Epidermal melanocyte (primary cell): ENCODE measurements at regions not wholly inside any gene's neighbourhood (a gene's known extent, or its start where the extent isn't known, plus 50 kb on each side); places are given as distances from the start of the nearest gene placed in this dataset.

ENCODE experiments used
- DNase-seq: peaks from one replicate; pipeline ENCODE4 v3.0.0; 2011; ENCODE audit warnings: low spot score; ENCODE audit not compliant: insufficient read length

GRCh38 chr18:30544141-30544540, 498.4 kb downstream of the DSC3 start:
- no peak for DNase-seq

- no peak for DNase-seq
Observed at GRCh38 chr18:30533716-30534115, 508.8 kb downstream of the DSC3 start.

DNA sequence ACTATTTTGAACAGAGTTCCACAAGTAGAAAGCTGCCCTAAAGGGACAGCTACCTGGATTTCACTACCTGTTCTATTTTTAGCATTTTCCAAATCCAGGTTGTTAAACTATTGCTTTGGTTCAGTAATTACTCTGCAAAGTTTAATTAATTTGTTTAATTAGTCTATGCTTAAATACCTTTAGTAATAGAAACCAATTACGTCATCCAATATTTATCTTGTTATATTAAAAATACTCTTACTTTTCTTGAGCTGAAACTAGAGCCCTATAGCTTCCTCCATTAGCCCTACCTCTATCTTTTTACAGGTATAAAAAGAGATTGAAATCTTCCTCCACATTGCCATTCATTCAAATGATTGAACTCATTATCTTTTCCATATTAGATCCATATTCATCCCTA, 514.6 kb downstream of the DSC3 start:
- no peak for DNase-seq

- peak; percentile 15 for DNase-seq
Observed at GRCh38 chr18:30527226-30527625, 515.3 kb downstream of the DSC3 start.

- no peak for DNase-seq
Observed at GRCh38 chr18:30522288-30522929, 520.1 kb downstream of the DSC3 start.

DNA sequence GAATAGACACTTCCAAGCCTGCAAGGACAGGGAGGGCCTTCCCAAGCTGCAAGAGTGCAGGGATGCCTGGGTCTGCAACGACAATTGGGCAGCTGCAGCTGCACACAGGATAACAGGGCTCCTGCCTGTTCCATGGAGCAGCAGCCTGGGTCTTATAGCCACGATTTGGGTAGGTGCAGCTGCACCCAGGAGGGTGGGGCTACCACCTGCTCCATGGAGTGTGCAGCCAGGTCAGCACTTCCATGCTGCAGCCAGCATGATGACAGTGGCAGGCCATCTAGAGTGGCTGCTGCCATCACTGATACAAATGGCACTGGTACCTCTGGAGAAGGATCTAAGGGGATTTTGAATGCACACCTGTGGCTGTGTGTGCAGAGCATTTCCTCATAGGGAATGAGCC, 528.5 kb downstream of the DSC3 start:
- no peak for DNase-seq

DNA sequence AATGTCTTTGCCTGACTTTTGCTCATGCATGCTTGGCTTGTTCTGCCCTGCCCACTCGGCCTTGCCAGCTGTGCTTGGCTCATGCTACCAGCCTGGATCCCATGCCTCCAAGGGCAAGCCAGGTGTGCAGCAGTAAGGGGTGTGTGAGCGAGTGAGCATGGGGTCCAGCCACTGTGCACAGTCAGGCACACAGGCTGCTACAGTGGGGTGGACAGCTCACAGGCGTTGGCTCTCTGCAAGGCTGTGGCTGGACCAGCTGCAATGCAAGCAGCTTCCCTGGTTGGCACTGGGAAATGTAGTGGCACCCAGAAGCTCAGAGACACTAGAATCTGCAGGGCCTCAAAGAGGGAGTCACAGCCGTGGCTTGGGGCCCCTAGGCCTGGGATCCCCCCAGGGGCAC, 529.7 kb downstream of the DSC3 start:
- DNase-seq, result no peak

DNA sequence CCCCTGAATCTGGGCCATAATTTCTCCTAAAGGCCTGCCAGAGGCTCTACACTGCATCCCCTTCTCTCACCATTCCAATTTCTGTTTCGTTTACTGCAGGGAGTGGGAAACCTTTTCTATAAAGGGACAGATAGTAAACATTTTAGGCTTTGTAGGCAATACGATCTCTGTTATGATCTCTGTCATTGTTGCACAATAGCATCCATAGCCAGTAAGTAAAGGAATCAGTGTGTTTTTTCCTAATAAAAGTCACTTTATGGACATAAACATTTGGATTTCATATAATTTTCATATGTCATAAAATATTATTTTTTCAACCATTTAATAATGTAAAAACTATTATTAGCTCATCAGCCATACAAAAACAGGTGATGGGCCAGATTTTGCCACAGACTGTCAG, 531.7 kb downstream of the DSC3 start:
- DNase-seq, result no peak

- DNase-seq, result no peak
Observed at GRCh38 chr18:30501594-30501993, 540.9 kb downstream of the DSC3 start.

GRCh38 chr18:30500240-30500945, 542.1 kb downstream of the DSC3 start:
- no peak for DNase-seq

GRCh38 chr18:30499721-30500120, 542.8 kb downstream of the DSC3 start:
- no peak for DNase-seq

GRCh38 chr18:30492552-30493129, 549.9 kb downstream of the DSC3 start:
- no peak for DNase-seq

DNA sequence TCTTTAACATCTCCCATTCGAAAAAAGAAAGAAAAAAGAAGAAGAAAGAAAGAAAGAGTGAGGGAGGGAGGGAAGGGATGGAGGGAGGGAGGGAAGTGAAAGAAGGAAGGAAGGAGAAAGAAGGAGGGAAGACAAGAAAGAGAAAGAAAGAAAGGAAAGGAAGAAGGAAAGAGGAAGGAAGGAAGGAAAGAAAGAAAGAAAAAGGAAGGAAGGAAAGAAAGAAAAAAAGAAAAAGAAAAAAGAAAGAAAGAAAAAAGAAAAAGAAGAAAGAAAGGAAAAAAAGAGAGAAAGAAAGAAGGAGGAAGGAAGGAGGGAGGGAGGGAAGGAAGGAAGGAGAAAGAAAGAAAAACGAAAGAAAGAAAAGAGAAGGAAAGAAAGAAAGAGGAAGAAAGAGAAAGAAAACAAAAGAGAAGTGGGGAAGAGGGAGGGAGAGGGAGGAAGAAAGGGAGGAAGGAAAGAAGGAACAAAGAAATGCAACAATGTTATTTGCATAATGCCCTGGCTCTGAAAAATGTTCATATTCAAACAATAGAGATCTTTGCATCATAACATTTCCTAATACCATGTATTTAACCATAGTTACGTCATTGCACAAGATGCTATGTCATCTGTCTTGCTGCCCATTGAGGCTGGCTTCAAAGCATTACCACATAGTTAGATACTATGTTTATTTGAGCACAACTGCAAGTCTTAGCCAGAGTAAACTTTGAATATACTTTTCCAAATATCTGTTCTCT, 550.6 kb downstream of the DSC3 start:
- DNase-seq, result no peak

- DNase-seq, result no peak
Observed at GRCh38 chr18:30489890-30490643, 552.5 kb downstream of the DSC3 start.

DNA sequence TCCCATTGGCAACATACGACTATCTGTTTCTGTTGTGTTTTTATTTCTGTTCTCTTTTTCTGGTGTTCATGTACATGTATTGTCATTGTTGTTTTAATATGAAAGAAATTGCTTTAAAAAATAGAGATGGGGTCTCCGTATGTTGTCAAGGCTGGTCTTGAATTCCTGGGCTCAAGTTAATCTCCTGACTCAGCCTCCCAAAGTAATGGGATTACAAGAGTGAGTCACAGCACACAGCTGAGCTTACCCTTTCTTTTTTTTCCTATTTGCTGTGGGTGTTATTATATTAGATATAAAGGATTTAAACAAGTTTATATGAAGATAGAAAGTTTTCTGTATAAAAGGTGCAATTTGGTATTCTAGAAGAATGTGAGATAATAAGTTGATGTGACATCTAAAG, 554.6 kb downstream of the DSC3 start:
- no peak for DNase-seq

GRCh38 chr18:30486856-30487255, 555.7 kb downstream of the DSC3 start:
- DNase-seq, result no peak

GRCh38 chr18:30485078-30485477, 557.5 kb downstream of the DSC3 start:
- DNase-seq, result no peak

GRCh38 chr18:30481871-30482270, 560.7 kb downstream of the DSC3 start:
- no peak for DNase-seq

DNA sequence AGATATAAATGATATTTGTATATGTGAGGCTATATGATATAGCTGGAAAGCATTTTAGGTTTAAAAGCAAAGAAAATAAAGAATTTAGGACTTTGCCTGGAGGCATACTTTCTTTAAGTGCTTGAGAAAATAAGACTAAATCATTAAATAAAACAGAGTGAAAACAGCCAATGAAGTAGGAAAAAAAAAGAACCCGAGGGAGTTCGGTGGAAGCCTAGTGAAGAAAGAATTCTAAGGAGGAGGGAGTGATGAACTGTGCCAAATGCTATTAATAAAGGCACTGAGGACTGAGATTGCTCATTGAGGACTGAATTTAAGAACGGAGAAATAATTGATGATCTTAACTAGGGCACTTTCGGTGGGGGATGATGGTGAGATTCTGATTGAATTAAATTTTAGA, 573.5 kb downstream of the DSC3 start:
- DNase-seq, result no peak

DNA sequence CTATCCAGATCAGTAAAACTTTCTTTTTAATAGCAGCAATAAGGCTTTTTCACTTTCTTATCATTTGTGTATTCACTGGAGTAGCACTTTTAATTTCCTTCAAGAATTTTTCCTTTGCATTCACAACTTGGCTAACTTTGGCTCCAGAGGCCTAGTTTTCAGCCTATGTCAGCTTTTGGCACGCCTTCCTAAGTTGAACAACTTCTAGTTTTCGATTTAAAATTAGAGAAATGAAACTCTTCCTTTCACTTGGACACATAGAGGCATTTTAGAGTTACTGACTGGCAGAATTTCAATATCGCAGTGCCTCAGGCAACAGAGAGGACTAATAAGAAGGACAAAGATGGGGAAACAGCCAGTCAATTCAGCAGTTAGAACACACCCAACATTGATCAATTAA, 577.4 kb downstream of the DSC3 start:
- DNase-seq, result peak; percentile 15

- DNase-seq, result no peak
Observed at GRCh38 chr18:30457156-30457555, 585.4 kb downstream of the DSC3 start.

DNA sequence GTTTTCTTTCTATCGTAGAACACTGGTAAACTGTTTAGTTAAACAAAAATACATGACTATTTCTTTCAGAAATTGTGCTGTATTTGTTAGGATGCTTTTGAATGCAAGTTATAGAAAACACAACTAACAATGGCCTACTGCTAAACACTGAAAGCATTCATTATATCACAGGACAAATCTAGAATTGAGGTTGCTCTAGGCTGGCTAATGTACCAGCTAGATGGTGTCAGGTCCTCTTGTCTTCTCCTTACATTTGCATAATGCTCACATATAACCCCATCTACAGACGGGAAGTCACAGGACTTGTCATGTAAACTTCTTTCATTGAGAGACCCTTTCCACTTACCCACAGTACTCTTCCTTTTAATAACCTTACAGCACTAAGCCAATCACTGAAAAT, 586.8 kb downstream of the DSC3 start:
- DNase-seq, result peak; percentile 21
